Activated effector memory CD4-positive, alpha-beta T cell treated with Interleukin-2 at 50 U/mL for 16 hours (primary cell): ENCODE measurements at regions not wholly inside any gene's neighbourhood (a gene's known extent, or its start where the extent isn't known, plus 50 kb on each side); places are given as distances from the start of the nearest gene placed in this dataset.

Experiments used
- DNase-seq: peaks from one replicate; pipeline ENCODE4 v3.0.0-alpha.2; 2020

DNA sequence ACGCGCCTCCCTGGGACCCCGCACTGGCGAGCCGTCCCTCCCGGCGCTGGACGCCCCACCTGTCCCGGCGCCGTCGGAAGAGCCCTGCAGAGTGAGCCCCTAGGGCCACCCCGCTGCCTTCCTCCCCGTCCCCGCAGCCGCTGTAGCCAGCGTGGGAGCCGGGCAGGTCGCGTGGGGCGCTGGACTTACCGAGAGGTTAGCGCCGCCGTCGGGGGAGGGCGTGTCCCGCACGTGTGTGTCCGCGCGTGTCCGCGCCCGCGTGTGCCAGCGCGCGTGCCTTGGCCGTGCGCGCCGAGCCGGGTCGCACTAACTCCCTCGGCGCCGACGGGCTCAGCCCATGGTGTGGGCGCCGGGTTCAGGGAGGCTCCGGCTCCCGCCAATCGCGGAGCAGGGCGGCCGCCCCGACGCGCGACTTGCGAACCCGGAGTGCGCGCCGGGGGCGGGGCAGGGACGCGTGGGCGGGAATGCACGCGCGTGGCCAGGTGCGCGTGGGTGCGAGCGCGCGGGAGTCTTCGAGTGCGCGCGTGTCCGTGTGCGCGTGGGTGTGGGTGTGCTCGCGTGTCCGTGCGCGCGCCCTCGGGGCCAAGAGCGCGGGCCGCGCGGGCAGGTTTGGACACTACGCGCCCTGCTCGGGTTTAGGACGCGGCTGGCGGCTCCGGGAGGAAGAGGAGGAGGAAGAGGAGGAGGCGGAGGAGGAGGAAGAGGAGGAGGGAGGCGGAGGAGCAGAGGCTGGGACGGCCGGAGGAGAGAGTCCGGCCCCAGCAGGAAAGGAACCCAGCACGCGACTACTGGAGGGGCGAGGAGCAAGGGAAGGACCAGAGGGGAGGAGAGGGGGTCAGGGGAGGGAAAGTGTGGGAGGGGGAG is 145.2 kb upstream of the ETS2 start:
- no peak for DNase-seq

DNA sequence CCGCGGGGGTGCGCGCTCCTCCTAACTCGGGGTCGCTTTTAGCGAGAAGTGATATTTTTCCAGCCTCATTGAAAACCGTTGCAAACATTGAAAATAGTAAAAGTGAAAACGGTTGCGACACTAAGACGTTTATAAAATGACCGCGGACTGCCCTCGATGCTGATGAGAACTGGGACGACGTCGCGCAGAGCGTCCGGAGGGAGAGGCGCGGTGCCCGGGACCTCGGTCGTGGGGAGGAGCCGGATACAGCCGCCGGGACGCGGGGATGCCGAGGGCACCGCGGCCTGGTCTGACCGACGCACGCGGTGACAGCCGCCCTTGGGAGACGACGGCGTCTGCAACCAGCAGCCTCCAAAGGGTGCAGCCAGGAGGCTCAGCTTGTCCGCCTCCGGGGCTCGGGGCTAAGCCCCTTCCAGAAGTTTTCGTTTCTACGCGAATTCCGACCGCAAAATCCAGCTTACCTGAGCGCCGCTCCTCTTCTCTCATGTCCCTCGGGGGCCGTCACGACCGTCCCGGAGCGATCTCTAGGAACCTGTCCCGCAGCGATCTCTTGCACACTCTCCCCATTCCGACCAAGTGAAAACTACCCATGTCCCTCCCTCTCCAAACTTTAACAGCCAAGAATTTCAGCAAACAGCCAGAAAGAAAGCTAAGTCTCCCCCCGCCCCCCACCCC is 144.4 kb upstream of the ETS2 start:
- DNase-seq, result no peak

DNA sequence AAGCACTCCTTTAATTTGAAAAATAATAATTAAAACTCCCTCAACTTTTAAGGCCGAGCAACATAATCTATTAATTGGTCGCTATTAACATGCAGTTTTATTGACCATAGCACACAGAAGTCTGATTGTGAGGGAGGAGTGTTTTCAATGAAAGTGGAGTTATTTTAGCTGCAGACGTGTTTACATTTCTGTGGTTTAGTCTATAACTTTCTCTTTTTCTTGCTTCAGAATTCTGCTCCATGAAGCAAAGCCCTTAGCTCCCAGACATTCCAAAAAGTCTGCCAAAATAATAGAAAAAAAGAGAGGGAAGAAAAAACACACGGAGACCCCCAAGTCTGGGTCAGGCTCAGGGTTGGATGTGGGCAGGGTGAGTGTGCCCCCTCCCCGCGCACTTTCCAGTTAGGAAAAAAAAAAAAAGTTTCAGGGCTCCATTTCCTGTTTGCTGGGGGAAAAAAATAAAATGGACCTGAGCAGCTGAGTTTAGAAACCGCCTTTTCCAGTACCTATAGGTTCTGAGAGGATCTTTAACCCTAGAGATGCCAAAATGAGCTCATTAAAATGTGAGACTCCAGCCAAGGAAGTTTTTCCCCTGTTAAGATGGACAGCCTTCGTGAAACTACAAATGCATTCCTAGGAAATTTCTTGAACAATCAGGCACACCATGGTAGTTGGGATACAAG is 143.7 kb upstream of the ETS2 start:
- no peak for DNase-seq

DNA sequence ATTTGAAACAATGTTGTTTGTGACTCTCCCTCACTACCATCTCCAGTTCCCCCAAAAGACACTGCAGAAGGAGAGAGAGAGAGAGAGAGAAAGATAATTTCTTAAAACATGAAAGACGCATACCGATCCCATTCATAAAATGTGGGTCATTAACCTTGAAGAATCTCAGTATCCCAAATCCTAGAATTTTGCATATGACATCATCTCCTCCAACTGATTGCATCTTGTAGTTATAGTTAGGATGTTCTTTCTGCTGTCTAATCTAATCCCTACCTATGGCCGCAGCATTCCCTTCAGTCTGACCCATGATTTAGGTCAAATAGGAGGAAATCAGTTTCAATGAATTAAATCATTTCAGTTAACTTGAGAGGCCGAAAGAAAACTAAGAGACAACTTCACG is 142.4 kb upstream of the ETS2 start:
- DNase-seq, result no peak

DNA sequence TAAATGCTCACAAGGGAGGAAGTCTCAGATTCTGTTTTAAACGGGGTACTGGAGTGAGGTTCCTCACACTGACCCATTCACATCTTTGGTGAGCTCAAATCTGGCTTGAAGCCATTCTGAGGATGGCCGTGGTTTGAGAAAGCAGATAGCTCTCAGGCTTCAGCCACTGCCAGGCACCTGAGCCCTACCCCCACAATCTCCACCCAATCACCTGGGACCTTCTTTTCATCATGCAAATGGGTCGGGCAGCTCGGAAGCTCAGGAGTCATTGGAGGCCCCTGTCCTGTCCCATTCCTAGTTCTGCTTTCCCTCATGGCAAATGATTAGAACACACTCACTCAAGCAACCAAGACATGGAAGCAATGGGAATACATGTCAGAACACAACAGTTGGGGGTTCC is 141.4 kb upstream of the ETS2 start:
- DNase-seq, result no peak

DNA sequence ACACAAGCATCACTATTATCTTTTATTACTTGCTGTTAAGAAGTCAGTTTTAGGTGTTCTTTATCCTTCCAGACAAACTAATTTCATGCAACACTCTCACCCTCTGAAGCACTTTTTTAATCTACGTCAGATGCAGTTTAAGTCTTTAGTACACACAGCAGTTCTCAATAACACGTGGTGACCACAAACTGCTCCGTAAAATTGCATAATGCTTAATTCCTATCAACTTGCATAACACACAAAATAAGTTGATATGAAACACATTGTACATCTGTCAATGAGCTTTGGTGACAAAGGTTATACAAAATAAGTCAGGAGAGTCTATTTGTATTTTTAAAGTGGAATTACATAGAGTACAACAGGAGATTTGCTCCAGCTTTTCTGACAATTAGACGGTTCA is 140.9 kb upstream of the ETS2 start:
- DNase-seq, result no peak

DNA sequence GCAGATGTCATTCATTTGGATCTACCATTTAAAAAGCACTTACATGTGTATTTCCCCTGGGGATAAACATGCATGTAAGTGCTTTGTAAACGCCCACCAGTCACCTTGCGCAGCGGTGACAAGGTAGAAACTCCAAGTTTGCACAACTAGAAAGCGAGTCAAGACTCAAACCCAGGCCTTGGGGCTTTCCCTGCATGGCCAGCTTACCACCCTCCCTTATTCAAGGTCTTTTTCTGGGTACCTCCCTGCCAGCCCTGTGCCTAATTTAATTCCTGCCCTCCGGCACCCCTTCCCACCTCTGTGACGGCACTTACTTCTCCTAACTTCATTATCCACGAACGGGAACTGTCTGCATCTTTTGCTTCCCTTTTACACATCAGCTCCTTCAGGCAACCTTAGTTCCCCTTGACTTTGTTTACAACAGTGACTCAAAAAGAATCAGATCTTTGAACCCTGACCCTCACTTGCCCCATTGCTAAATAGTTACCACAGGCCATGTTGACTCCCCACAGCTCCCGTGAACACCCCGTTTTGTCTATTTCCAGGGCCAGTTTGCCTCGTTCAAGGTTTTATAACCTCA is 138.3 kb upstream of the ETS2 start:
- no peak for DNase-seq

DNA sequence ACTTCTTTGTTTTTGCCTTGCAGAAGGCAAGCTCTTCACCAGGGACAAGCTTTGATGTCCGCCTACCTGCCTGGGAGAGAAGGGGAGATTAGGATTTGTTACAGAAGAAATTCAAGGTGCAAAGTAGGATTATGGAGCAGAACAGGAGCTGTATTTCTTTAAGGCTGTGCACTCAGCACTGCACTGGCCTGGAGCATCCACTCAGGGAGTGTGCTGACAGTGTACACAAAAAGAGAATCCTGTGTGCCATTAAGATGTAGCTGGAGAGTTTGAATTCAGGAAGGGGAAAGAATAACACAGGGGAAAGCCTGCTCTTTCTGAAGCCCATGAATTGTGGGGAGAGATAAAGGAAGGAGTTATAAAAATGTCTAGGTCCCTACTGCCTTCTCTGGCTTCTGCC is 137.7 kb upstream of the ETS2 start:
- no peak for DNase-seq

DNA sequence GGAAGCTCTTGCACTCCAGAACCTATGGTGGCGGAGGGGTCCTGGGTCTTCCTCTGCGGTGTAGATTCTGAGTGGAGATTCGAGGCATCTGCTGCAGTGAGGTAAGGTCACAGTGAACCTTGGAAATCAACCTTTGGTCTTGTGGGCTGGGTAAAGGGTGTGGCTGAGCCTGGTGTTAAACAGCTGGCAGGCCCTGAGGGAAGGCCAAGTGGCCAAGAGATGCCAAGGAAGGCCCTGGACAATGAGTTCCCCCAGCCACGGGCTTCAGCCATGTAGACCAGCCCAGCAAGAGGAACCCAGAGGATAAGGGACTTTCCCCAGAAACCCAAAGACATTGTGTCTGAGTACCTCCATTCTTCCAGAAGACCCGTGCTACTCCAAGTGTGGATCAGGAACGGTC is 137.2 kb upstream of the ETS2 start:
- no peak for DNase-seq

DNA sequence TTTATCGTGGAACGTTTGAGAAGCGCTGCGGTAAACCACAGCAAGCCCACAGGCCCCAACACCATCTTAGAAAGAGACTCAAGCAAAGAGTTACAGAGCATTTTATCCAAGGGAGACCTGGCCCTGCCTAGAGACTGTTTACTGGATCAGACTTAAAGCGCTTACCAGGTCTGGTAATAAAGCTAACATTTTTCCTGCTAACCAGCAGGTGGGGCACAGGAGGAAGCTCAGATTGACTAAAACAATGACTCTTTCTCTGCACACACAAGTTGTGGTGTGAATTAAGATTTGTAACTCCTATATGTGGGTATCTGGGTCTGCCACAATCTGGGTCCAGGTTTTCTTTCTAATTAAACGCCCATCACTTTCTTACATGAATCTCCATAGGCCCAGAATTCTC is 136.5 kb upstream of the ETS2 start:
- DNase-seq, result no peak

DNA sequence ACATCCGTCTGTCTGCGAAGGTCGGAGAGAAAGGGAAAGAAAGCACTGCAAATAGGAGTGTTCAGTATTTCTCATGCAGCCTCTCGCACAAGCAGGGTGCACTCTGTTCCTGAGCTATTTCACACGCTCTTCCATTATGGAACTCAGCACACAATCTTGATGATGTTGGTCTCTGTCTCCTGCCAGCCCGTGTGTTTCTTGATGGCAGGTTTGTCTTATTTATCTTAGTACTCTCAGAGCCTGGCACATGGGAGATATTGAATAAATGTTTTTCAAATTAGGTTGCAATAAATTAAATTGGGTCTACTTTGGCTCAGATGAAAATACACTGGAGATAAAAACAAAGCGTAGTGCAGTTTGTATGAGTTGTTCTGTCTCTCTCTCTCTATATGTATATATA is 134.9 kb upstream of the ETS2 start:
- no peak for DNase-seq

DNA sequence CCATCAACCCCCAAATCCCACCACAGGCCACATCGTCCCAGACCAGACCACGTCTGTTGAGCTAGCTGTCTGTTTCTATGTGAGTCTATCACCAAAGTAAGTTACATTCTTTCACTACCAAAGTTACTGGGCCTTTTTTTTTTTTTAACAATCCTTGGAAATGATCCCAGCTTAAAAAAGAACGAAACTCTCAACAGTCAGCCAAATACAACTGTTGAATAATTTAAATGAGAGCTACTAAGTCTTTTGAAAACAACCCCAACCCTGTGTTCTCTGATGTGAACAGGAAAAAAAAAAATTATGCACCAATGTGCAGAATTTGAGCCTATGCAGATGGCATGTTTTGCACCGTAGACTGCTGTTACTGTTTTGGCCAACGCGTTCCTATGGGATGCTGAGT is 134.0 kb upstream of the ETS2 start:
- DNase-seq, result no peak

DNA sequence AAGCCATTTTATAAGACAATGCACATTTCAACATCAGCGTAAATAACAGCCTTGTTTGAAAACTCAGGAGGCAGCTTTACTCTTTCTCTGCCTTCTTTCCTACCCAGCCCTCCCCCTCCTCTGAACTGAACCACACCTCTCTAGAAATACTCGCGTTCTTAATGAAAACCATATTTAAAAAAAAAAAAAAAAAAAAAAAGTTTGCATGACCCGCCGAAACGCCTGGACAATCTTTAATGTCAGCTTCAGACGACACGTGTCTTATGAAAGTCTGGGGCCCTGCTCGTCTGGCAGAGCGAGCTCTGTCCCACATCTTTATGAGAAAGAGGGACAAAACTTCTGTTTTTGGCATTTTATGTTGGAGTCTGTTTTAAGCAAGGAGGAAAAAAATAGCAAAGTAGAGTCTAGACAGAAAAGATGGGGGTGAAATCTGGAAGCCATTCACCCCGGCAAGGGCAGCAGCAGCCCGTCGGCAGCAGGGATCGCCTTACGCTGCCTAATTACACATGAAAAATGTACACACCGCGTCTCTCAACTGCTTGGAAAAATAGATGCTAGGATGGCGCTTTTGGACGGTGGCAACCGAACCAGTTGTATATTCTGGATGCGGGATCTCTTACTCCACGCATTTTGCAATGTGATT is 130.4 kb upstream of the ETS2 start:
- DNase-seq, result no peak

DNA sequence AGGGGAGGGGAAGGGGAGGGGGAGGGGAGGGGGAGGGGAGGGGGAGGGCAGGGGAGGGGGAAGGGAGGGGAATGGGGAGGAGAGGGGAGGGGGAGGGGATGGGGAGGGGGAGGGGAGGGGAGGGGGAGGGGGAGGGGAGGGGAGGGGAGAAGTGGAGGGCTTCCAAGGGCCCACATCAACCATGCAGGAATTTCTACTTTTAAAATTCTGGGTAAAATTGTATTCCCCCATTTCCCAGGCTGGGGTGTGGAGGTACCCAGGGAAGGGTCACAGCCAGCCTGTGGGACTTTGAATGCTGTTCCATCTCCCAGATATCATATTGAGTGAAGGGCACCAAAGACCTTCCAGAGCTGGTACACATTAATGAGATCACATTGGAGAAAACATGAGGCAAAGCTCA is 126.9 kb upstream of the ETS2 start:
- DNase-seq, result no peak

DNA sequence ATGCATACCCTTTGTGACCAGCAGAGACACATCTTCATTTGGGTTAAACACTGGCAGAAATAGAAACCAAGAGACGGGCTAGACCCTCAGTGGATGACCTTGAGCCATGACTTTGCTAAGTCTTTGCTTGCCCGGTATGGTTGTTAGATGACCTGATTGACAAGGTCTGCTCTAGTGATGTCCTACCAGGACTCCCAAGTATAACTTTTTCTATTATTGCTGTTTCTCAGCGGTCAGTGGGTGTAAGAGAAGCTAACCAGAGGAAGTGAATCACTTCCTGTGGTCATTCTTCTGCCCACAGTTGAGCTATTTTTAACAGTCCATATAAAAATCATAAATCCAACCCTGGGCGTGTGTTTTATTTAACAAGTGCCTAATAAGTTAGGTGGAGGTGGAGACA is 126.2 kb upstream of the ETS2 start:
- DNase-seq, result no peak

DNA sequence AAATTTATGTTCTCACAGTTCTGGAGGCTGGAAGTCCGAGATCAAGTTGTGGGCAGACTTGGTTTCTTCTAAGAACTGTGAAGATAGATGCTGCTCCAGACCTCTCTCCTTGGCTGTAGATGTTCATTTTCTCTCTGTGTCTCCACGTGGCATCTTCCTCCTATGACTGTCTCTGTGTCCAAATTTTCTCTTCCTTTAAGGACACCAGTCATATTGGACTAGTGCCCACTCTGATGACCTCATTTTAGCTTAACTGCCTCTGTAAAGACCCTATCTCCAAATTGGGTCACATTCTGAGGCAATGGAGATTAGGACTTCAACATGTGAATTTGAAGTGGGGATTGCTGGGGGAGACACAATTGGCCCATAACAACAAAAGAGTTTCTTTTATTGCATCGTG is 125.3 kb upstream of the ETS2 start:
- DNase-seq, result no peak

DNA sequence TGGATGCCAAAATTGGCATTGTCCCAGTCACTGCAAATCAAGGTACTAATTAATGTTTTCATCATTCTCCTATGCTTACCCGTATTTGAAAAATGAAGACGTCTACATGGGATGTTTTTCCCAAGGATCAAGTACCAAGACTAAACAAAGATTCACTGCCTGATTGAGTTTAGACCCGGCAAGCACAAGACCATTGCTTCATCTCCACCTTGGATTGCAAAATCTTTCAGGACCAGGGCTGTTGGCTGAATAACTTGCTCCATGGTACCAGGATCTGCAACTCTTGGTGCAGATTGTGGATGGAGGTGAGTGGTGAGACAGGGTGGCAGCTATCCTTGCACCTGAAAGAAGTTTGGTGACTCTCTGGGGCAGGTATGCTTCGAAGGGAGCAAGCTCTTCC is 122.5 kb upstream of the ETS2 start:
- no peak for DNase-seq

DNA sequence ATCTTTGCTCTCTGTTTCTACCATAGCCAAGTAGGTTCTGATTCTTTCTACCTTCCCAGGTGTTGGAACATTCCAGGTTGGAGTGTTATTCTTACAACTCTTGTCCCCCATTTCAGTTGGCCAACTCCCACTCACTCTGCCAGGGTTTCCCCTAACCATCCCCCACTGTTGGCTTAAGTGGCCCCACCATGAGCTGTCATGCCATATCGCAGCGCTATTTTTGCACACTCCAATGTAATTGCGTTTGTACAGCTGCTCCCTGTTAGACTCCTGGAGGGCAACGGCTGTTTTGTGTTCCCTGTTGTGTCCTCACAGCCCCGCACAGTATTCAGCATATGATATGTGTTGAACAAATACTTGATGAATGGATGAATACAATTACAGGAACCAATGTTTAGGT is 117.7 kb upstream of the ETS2 start:
- no peak for DNase-seq

DNA sequence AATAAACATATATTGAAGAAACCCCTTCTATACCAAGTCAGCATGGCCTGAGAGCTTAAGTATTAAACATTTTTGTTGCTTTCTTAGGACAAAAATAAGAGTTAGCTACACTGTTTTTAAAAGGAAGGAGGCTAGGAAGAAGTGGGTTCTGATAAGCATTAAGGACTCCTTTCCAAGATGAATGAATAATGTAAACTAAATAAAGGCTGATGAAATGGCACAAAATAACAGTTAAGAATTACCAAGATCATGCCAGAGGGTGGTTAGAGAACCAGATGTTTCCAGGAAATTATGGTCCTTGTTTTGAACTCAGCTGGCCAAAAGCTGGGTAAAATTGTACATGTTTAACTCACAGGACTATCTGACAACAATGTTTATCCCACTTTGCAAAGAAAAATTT is 114.1 kb upstream of the ETS2 start:
- DNase-seq, result no peak

DNA sequence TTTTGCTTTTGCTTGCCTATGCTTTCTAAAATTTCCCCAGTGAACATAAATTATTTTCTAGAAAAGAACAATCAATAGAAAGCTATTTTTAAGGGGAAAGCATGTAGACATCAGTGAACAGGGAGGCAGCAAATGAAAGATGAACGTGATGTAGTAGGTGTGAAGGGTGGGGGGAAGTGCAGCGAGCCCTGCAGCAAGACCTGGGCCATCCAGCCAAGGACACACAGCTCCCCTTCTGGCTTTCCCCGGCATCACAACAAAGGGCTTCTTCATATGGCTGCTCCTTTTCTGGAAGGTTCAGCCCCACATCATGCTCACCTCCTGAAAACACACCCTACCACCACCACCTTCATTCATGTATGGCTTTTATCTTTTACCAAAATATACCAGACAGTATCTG is 109.2 kb upstream of the ETS2 start:
- no peak for DNase-seq

DNA sequence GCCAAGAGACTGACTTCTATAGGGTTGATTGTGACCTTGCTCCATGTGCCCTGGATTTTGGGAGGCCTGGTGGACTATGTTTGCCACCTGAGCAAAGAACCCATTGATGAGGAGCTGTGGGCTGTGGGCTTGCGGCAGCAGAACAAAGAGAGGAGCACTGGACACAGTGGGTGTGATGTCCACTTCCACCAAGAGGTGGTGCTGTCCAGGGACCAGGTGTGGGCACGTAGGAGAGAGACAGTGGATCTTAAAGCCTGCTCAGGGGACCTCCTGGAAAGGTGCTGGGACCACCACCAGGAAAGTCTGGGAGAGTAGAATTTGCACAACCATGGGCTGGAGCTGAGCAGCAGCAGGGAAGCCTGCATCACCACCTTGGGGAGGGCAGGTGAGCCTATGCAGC is 106.7 kb upstream of the ETS2 start:
- DNase-seq, result no peak

DNA sequence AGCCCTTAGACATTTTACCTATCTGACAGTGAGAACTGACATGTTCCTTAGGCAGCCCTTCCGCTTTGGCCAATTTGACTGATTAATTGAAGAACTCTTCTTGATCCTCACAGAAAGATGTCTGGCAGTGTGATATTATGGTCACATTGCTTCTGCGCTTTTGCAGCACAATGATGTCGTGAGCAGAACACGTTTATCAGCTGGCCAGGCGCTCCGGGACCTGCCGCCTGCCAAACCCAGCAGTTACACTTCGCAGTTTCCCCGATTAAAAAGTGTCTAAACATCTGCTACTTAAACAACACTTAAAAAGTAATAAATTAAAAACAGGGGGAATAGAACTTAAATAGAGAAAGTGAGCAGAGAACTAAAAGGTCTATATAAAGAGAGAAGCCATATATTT is 103.5 kb upstream of the ETS2 start:
- DNase-seq, result no peak

DNA sequence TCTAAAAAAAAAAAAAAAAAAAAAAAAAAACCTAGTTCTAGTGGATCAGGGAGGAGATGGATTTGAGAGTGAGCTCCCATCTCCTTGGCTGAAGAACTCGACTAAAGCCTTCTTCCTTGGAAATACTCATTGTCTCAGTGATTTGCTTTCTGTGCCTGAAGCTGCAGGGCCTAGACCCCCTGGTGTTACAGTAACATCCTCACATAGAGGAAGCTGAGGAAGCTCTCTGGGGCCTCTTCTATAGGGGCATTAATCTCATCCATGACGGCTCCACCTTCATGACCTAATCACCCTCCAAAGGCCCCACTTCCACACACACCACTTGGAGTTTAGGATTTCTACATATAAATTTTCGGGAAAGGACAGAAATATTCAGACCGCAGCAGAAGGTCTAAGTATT is 95.9 kb upstream of the ETS2 start:
- DNase-seq, result no peak
